ENCODE measurements at regions not wholly inside any gene's neighbourhood (a gene's known extent, or its start where the extent isn't known, plus 50 kb on each side); places are given as distances from the start of the nearest gene placed in this dataset.

DNA sequence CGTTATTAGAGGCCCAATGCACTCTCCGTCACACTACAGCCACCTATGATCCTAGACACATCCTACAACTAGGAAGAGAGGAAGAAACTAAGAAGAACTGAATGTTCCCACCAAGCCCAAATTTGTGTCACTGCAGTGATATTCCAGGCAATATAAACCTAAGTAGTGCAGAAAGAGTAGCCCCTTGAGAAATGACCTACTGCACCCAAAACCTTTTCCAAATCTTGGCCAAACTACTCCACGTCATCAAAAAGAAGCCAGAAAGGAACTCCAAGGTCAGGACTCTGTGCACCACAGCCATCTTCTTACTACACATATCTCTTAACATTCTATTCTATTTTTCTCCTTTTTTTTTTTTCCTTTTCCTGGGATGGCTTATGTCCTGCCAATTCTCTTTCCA, 60.2 kb downstream of the ADAMTS1 start:
- no peaks in the 10 kb centered on the region for H4K20me1 ChIP-seq (ENCODE audit: control insufficient read depth, extremely low read depth, insufficient read depth, low read length)
- no peak for FAIRE-seq

DNA sequence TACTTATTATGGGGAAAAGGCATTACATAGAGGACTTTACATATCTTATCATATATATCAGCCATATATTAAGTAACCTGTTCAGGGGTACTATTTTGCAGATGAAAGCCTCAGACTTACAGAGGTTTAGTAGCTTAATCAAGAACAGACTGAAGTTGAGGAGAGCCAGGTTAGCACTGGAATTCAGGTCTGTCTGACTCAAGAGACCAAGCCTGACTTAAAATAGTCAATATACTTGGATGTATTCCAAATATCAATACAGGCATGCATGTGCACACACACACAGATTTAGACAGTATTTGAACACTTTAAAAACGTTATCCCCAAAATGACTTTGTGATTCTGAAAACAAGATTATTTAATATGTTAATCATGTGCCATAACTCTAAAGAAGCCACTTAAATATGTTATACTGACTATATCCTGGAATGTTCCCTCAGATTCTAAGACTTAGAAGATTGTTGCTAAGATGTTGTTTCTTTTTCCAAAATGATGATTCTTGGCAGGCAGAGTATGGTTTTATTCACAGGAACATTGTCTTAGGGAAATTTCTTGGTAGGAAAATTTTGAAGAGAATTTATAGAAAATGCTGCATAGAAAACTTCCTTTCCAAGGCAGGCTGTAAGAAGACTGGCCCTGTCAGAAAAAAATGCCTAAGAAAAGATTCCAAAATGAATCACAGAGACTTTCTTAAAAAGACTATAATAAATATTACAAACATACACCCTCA, 61.6 kb downstream of the ADAMTS1 start:
- no peaks in the 10 kb centered on the region for H4K20me1 ChIP-seq (ENCODE audit: control insufficient read depth, extremely low read depth, insufficient read depth, low read length)
- H3K27me3 ChIP-seq (ENCODE audit: control insufficient read depth, extremely low read depth, insufficient read depth, low read length), result no peaks in the 10 kb centered on the region
- no peaks in the 10 kb centered on the region for H3K9me1 ChIP-seq (ENCODE audit: control insufficient read depth, extremely low read depth, insufficient read depth, low read length)
- H3K9me3 ChIP-seq (ENCODE audit: control insufficient read depth, low read depth, low read length), result no peaks in the 10 kb centered on the region
- H3K4me1 ChIP-seq (ENCODE audit: control insufficient read depth, extremely low read depth, insufficient read depth, low read length), result no peaks in the 10 kb centered on the region
- H3K27ac ChIP-seq (ENCODE audit: control insufficient read depth, insufficient read depth, low read length), result no peak overlapping the region
- dilution Hi-C loops (cut with MboI; ENCODE audit: extremely low pct_ligation_motif_present, low sequenced_read_pairs), result no loop called here
- no peak overlapping the region for H3K9ac ChIP-seq (ENCODE audit: control insufficient read depth, extremely low read depth, insufficient read depth, low read length)
- FAIRE-seq (no peak), DNase-seq (ENCODE audit: low read depth, low spot score) (no peak)
- H3K4me3 ChIP-seq (ENCODE audit: control insufficient read depth in 2 of 3, extremely low read depth in 1 of 3, insufficient read depth in 2 of 3, low read depth in 1 of 3, low read length in 3 of 3), result no peak overlapping the region
- no peaks in the 10 kb centered on the region for H3K36me3 ChIP-seq (ENCODE audit: control insufficient read depth in 2 of 2, extremely low read depth in 1 of 2, insufficient read depth in 2 of 2, low read length in 2 of 2)
- no peak overlapping the region for H2AFZ ChIP-seq (ENCODE audit: control insufficient read depth, low read length)
- no peak for TF ChIP-seq EZH2 (IDR thresholded peaks at IDR 0.05; ENCODE audit: low read length)
- TF ChIP-seq, protein P1, sequence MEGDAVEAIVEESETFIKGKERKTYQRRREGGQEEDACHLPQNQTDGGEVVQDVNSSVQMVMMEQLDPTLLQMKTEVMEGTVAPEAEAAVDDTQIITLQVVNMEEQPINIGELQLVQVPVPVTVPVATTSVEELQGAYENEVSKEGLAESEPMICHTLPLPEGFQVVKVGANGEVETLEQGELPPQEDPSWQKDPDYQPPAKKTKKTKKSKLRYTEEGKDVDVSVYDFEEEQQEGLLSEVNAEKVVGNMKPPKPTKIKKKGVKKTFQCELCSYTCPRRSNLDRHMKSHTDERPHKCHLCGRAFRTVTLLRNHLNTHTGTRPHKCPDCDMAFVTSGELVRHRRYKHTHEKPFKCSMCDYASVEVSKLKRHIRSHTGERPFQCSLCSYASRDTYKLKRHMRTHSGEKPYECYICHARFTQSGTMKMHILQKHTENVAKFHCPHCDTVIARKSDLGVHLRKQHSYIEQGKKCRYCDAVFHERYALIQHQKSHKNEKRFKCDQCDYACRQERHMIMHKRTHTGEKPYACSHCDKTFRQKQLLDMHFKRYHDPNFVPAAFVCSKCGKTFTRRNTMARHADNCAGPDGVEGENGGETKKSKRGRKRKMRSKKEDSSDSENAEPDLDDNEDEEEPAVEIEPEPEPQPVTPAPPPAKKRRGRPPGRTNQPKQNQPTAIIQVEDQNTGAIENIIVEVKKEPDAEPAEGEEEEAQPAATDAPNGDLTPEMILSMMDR (optimal IDR thresholded peaks at IDR 0.05 in 1 of 3, IDR thresholded peaks at IDR 0.05 in 1 of 3, conservative IDR thresholded peaks at IDR 0.05 in 1 of 3; ENCODE audit: extremely low read depth in 1 of 3, insufficient read depth in 2 of 3, low read length in 3 of 3), result no peak
- no peaks in the 10 kb centered on the region for H3K79me2 ChIP-seq (ENCODE audit: control insufficient read depth, insufficient read depth, low read length)
- H3K4me2 ChIP-seq (ENCODE audit: control insufficient read depth, extremely low read depth, insufficient read depth, low read depth, low read length), result no peak overlapping the region

More for the DNA sequence above, 60.2 kb downstream of the ADAMTS1 start:
- Histone ChIP-seq H3K4me3 (ENCODE audit: control insufficient read depth in 2 of 3, extremely low read depth in 1 of 3, insufficient read depth in 2 of 3, low read depth in 1 of 3, low read length in 3 of 3) (no peak overlapping the region), H3K79me2 (ENCODE audit: control insufficient read depth, insufficient read depth, low read length) (no peaks in the 10 kb centered on the region), H3K4me2 (ENCODE audit: control insufficient read depth, extremely low read depth, insufficient read depth, low read depth, low read length) (no peak overlapping the region), H3K27me3 (ENCODE audit: control insufficient read depth, extremely low read depth, insufficient read depth, low read length) (no peaks in the 10 kb centered on the region), H3K9ac (ENCODE audit: control insufficient read depth, extremely low read depth, insufficient read depth, low read length) (no peak overlapping the region), H3K27ac (ENCODE audit: control insufficient read depth, insufficient read depth, low read length) (no peak overlapping the region), H3K4me1 (ENCODE audit: control insufficient read depth, extremely low read depth, insufficient read depth, low read length) (no peaks in the 10 kb centered on the region), H3K9me1 (ENCODE audit: control insufficient read depth, extremely low read depth, insufficient read depth, low read length) (no peaks in the 10 kb centered on the region), H3K9me3 (ENCODE audit: control insufficient read depth, low read depth, low read length) (no peaks in the 10 kb centered on the region), H3K36me3 (ENCODE audit: control insufficient read depth in 2 of 2, extremely low read depth in 1 of 2, insufficient read depth in 2 of 2, low read length in 2 of 2) (no peaks in the 10 kb centered on the region), H2AFZ (ENCODE audit: control insufficient read depth, low read length) (no peak overlapping the region)
- dilution Hi-C loops (cut with MboI; ENCODE audit: extremely low pct_ligation_motif_present, low sequenced_read_pairs), result no loop called here
- TF ChIP-seq, protein P1 (optimal IDR thresholded peaks at IDR 0.05 in 1 of 3, IDR thresholded peaks at IDR 0.05 in 1 of 3, conservative IDR thresholded peaks at IDR 0.05 in 1 of 3; ENCODE audit: extremely low read depth in 1 of 3, insufficient read depth in 2 of 3, low read length in 3 of 3), result no peak
- TF ChIP-seq EZH2 (IDR thresholded peaks at IDR 0.05; ENCODE audit: low read length), result no peak
- DNase-seq (ENCODE audit: low read depth, low spot score), result no peak
